CD4-positive, alpha-beta T cell treated with Interleukin-15 for 1 hour (primary cell): ENCODE measurements at regions not wholly inside any gene's neighbourhood (a gene's known extent, or its start where the extent isn't known, plus 50 kb on each side); places are given as distances from the start of the nearest gene placed in this dataset.
"Not testable (repeated sequence)": the region's sequence is repeated elsewhere in the genome, so short reads cannot be mapped to it uniquely, and the experiment has no call there.

Source experiments
- DNase-seq: peaks from one replicate; pipeline ENCODE4 v3.0.0-alpha.2; 2020

GRCh38 chr1:229862017-229862774 is 204.8 kb upstream of the GALNT2 start:
- no peak for DNase-seq

DNA sequence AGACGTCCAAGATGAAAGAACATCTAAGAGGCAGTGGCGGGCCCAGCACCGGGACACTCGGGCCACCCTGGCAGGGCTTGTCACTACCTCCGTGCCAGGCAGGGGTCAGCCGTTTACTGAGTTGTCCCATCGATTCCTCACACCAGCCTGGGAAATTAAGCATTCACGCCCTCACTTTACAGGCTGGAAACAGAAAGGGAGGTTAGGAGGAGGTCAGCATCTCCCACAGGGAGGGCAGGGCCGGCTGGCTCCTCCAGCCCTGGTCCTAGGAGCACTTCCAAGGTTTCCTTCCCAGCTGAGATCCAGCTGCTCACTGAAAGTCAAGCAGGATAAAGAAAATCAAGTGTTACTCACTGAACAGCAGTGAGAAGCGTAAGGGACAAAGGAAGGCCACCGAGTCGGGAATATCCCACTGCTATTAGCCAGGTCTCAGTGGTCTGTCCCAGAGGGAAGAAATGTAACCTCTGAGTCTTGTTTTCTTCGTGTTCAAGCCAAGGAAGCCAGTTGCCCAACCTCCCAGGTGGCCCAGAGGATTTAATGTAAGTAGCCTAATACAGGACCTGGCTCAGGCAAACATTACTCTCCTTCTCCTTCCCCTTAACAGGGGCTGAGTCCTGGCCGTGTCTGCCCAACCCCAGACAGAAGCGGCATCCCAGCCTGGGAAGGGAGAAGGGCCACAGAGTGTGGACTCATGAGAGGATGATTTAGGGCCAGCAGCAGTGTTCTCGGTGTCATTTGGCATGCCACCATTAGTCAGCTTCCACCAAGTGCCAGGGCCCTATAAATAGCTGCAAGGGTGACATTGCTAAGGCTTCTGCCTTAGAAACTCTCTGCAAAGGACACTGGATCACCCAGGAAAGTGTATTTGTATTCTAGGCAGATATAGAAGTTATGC is 203.1 kb upstream of the GALNT2 start:
- no peak for DNase-seq

- no peak for DNase-seq
These were observed 202.3 kb upstream of the GALNT2 start for GRCh38 chr1:229864686-229865230.

DNA sequence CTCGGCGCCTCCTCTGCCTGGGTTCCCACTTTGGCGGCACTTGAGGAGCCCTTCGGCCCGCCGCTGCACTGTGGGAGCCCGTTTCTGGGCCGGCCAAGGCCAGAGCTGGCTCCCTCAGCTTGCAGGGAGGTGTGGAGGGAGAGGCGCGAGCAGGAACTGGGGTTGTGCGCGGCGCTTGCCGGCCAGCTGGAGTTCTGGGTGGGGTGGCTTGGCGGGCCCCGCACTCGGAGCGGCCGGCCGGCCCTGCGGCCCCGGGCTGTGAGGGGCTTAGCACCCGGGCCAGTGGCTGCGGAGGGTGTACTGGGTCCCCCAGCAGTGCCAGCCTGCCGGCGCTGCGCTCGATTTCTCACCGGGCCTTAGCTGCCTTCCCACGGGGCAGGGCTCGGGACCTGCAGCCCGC is 201.7 kb upstream of the GALNT2 start:
- not testable (repeated sequence) for DNase-seq

- DNase-seq, result no peak
These were observed 199.3 kb upstream of the GALNT2 start for GRCh38 chr1:229867726-229868125.

DNA sequence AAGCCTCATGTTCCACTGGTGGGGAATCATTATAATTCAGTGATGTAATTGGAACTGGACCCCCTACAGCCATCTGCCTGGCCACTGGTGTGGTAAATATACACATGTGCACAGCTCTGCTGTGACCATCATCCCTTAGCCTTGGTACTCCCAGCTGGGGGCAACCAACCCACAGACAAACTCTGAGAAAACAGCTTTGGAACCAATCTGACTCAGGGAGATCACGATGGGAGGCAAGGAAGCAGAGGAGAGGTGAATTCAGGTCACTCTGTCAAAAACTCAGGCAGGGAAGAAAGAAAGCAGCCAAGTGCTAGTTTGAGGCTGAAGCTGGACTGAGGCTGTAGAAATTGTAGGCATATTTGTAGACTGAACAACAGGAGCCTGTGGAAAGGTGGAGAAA is 197.8 kb upstream of the GALNT2 start:
- DNase-seq, result no peak

DNA sequence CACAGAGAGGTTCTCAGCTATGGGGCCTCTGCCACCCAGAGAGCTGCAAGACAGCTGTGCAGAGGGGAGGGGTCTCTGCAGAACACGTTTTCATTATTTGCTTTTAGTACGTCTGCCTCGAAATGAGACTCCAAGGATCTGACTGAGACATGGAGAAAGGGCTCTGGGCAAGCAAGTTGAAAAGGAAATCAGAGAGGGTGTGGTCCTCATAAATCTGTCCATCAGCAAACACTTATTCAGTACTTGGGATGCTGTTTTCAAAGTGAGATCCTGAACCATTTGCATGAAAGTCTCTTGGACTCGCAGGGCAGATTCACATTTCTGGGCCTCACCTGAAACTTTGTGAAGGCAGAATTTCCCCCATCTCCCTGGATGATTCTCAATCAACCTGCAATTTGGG is 197.4 kb upstream of the GALNT2 start:
- DNase-seq, result no peak

DNA sequence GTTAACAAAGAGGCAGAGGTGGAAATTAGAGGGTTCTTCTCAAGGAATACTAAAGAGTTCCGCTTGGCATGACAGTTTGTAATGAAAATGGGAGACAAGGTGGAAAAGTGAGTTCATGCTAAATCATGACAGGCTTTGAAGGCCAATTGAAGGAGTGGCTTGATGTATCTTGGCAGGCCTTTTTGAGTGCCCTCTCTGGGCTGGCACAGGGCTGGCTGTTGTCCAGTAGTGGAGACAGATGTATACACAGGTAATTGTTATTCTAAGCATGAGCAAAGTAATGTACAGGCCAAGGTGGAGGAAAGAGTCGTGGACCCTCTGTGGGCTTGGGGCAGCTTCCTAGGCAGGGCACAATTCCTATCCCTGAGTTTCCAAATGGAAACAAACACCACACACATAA is 196.7 kb upstream of the GALNT2 start:
- no peak for DNase-seq

- no peak for DNase-seq
These were observed 195.9 kb upstream of the GALNT2 start for GRCh38 chr1:229871078-229871676.

DNA sequence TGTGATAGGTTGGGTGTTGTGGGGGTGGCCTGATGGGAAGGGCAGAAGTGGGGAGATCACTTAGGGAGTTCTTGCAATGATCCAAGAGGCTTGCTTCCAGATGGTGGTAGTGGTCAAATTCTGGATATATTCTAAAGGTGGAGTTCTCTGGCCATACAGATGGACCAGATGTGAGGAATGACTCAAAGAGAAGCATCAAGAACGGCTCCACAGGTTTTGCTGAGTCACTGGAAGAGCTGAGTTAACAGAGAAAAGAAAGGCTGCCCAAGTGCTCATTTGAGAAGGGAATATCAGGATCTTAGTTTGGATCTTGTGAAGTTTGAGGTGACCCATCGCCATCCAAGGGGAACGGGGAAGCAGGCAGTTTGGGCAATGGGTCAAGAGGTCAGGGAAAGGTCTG is 192.9 kb upstream of the GALNT2 start:
- DNase-seq, result no peak

DNA sequence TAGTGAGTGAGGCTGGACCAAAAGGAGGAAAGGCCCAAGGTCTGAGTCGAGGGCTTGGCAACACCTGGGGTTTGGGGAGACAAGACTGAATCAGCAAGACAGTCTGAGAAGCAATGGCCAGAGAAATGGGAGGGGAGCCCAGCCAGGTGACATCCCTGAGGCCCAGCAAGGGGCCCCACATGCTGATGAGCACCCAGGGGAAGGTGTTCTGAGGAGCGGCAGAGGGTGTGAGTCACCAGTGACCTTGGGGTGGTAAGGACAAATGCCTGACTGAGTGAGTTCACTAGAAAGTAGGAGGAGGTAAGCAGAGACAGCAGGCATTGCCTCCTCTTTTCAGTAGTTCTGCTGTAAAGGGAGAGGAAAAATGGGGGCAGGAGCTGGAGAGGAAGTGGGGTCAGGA is 192.4 kb upstream of the GALNT2 start:
- DNase-seq, result no peak

GRCh38 chr1:229875086-229875485 is 192.0 kb upstream of the GALNT2 start:
- no peak for DNase-seq

DNA sequence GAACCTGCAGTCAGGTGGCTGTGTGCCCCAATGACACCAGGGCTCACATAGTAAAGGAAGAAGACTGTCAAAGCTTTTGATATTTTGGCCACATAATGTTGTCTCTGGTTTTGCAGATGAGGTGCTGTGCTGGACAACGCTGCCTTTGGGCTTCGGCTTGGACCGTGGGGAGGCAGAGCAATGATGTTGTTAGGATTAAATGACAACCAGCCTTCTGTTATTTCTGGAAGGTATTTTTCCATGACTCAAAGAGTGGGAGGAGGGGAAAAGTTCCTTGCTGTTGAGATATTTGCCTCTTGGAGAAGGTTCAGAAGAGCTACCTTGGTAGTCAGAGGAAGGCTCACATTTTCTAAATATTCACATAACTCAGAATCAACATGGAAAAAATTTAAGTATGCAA is 187.3 kb upstream of the GALNT2 start:
- no peak for DNase-seq

- no peak for DNase-seq
These were observed 186.5 kb upstream of the GALNT2 start for GRCh38 chr1:229880271-229881170.

DNA sequence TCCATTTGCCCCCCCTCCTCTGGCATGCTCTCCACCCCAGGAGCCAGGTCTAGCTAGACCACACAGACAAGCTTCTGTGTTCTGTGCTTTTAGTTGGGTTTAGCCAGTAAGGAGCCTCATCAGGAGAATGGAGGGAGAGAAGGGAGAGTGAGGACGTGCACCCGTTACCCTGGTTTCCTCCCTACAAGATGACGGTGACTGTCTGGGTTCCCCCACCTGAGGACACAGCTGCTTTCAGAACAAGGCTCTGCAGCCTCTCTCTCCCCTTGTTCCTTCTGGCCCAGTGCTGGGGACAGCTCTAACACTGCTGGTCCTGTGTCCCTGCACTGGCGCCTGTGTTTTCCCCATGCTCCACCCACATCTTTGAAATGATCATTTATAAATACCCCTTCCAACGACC is 184.4 kb upstream of the GALNT2 start:
- no peak for DNase-seq

GRCh38 chr1:229883504-229884200 is 183.4 kb upstream of the GALNT2 start:
- no peak for DNase-seq

DNA sequence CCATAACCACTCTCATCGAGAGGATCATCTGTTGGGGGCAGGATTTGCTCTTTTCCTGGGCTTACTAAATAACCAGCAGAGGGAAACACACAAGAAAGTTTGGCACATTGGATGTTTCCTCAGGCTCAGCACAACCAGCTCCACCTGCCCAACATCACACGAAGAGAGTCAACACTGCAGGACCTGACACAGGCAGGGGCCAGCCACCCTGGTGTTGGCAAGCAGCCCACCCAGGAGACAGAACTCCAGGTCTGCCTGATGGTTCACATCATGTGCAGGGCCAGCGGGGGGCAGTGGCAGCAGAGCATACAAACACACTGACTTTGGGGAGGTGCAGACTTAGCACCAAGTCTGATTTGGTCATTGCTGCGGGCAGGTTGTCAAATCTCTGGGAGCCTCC is 182.3 kb upstream of the GALNT2 start:
- DNase-seq, result no peak

DNA sequence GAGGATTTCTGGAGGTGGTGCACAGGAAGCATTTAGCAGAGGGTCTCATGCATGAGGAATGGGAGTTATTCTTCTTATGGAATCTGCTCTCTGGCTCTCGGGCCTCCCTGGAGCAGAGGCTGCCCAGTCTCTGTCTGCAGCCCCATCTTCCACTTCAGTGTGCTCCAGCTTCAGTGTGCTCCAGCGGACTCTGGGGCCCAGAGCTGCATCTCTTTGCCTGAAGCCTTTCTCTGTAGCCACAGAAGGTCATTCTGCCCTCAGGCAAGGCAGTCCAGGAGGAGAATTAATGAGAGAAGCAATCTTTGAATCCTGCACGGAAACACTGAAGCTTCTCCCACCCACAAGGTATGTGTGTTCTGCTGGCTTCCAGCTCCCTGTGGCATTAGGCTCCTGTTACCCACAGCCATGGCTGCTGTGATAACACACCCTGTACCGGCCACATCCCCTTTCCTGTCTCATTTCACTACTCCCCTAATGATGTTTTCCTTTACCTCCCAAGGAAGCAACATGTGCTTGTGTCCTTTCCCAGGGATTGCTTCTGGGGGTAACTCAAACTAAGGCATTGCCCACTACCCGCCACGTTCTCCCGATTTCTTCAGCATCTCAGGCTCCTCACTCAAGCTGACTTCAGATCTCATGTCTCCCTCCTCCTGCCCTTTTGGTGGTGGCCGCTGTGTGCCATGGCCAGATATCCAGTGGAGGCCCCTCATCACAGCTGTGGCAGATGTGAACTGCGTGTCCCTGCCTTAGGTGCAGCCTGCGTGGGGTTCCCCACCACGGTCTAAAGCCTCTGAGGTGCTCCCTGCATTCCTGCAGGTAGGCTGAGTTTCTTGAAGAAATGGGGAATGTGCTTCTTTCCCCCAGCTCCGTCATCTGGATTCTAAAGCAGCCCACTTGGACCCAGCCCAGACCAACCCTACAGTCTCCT is 181.2 kb upstream of the GALNT2 start:
- no peak for DNase-seq

GRCh38 chr1:229886636-229887035 is 180.4 kb upstream of the GALNT2 start:
- DNase-seq, result no peak

GRCh38 chr1:229887043-229887822 is 179.8 kb upstream of the GALNT2 start:
- DNase-seq, result no peak
